Posterior vena cava (tissue), 2 donors: ENCODE measurements at regions not wholly inside any gene's neighbourhood (a gene's known extent, or its start where the extent isn't known, plus 50 kb on each side); places are given as distances from the start of the nearest gene placed in this dataset.

Source experiments
- DNase-seq: peaks from one replicate; pipeline ENCODE4 v3.0.0-alpha.2; 2020; ENCODE audit warnings: low spot score
- intact Hi-C, 2 donors: fragments of 100-400 bp; cut with DNase I; formaldehyde crosslinking; loops; one replicate each; pipeline versions ENCODE4 v1.14.1 to v1.14.2; 2022 to 2023
- donor health status: DM: yes; HTN: yes; CAD: no.
- donor health status: DM: yes; HTN: yes; CAD: no.

DNA sequence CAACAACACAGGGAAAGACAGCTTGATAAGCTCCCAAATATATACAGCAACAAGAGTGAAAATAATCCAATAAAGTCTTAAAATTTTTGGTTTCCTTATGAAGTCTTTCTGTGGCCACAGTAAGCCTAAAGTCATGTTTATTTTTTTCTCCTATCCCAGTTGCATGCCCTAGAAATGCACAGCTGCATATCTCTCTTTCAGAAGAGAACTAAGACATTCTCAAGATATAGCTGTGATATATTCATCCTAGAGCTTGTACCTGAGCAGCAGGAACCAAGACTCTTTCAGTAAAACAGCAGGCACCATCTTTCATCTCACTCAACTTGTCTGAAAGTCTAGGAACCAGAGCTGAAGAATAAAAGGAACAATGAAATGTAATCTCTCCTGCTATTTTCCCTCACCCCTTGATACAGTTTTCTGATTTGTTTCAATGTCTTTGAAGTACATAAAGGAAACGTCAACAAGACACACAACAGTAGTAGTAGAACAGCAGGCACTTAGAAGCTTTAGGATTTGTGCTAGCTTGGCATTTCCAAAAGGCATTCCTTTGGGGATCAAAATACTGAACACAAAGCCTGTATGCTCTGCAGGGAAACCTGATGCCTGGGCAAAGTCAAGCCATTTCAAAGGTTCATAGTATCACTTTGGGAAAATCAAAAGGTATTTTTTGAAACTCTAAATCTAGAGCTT, 536.8 kb downstream of the PYDC2 start:
- intact Hi-C loops: no loop called here
- DNase-seq: no peak

DNA sequence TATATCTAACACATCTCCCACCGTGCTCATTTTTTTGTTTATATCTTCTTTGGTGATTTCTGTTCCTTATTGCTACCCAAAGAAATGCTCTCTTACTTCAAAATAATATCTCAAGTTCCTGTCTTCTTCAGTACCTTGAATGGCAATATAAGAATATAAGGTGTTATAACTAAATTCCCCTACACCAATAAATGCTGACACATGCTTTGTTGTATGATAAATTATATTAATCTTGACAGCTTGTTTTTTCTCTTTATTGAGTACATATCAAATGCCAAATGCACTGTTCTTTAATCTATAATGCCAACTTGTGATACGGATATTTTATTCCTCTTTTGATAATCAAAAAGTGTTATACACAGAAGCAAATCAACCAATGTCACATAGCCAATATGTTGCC, 540.3 kb downstream of the PYDC2 start:
- intact Hi-C loops: no loop called here
- DNase-seq: no peak

DNA sequence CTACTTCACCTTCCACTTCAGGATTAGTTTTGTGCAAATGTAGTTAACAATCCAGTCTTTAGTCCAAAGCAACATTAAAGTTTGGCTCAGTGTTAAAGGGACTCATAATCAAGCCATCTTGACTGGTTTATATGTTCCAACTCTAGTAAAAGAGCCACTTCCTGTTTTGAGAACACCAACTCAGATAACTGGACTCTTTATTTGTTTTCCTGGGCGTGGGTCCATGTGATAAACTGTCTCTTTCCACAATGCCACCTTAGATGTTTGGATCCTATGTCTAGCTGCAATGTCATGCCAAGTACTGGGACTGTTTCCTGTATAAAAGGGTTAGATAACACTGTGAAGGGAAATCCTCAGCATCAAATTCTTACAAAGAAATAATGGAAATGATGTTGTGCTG, 545.0 kb downstream of the PYDC2 start:
- no peak for DNase-seq
- intact Hi-C loops: no loop called here

DNA sequence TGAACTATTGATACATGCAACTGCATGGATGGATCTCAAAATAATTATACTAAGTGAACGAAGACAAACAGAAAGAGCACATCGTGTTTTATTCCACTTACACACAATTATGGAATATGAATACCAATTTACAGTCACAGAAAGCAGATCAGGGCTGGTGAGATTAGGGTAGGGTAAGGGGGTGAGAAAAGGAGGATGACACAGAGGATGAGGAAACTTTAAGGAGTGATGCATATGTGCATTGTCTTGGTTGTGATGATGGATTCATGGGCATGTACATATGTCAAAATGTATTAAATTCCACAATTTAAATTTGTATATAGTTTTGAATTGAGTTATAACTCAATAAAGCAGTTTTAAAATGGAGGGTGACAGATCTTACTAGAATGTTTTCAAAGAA, 548.9 kb downstream of the PYDC2 start:
- DNase-seq: no peak
- intact Hi-C loops: no loop called here

DNA sequence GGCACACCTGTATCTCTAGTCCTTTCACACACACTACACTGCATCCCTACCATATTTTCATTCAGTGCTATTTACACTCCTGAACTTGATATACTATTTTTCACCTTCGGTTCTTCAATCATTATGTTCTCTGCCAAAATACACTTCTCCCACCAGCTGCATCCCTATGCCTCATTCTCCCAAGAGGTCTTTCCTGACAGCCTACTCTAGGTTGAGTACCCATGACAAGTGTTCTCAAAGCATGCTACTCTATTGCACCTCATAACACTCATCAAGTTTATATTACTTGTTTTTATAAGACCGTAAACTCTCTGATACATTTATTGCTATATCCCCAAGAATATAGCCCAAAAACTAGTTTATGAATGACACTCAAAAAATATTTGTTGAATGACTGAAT, 549.5 kb downstream of the PYDC2 start:
- DNase-seq: no peak
- intact Hi-C loops: no loop called here

DNA sequence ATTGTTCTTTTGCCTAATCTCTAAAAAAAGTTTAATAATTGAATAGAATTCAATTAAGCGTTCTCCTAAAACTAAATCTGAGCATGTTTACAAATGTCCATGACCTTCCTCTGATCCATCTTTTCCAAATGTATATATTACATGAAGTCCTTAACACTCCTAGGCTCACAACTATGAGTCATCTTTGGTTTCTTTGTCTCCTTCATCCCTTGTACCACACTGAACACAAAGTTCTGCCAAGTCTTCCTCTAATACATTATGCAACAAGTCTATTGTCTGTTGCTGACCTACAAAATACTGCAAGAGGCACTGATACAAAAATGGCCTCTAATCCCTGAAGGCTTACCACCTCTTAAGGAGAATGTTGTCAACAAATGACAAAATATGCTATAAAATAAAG, 550.2 kb downstream of the PYDC2 start:
- no peak for DNase-seq
- intact Hi-C loops: no loop called here

DNA sequence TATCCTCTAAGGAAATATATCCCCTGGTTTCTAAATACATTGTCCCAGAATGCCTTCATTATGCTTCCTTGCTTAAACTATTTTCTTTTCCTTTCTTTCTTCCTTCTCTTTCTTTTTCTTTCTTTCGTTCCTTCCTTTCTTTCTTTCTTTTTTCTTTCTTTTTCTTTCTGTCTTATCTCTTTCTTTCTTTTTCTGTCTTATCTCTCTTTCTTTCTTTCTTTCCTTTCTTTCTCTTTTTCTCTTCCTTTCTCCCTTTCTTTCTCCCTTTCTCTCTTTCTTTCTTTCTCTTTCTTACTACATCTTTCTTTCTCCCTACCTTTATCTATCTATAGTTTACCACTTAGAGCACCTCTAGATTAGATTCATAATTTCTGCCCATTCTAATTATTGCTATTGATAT, 552.1 kb downstream of the PYDC2 start:
- intact Hi-C loops: no loop called here
- DNase-seq: no peak

DNA sequence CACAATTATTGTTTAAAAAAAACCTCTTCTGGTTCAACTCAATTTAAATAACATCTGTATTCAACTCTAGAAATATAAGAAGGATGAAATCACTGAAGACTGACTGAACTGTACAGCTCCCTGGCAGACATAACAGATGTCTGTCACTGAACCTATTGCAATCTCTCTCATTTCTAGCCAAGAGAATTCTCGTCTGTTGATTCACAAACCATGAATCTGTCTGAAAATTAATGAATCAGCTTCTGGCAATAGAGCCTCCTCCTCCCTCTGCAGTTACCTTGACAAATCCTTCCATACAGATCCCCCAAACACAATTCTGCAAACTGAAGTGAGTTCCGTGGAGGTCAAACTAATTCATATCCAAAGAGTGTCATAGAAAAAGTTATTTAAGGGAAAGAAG, 561.4 kb downstream of the PYDC2 start:
- intact Hi-C loops: no loop called here

DNA sequence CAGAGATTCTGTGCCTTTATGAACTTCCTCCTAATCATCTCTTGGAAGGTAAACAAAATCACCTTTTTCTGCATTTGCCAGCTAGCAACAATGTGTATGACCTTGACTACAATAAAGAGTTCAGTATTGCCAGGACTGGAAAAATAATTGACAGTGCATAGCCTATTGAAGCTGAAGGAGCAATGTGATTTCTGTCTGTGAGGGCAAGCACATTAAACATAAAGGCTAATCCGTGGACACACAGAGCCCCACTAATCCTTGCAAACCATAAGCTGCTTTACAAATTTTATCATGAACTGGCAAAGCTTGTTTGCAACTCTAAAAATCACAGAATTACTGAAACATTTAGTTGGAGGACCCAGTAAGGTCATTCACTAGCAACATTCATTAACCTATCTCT, 563.8 kb downstream of the PYDC2 start:
- intact Hi-C loops: no loop called here
- no peak for DNase-seq

More for the DNA sequence above, 561.4 kb downstream of the PYDC2 start:
- no peak for DNase-seq

DNA sequence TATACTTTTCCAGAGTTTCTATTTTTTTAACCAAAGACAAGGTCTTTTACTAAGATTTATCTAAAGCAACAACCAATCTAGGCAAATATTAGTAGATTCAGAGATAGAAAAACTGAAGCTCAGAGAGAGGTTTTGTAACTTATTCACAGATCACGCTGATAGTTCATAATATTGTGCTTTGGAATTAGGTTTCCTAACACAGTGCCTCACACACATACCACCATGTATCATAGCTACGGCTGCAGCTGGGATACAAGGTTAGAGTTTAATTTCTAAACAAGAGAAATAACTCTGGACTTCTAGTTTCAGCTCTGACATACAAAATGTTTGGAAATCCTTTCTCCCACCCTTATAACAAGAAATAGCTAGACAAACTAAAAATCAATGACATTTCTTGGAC, 565.7 kb downstream of the PYDC2 start:
- no peak for DNase-seq
- intact Hi-C loops: no loop called here

DNA sequence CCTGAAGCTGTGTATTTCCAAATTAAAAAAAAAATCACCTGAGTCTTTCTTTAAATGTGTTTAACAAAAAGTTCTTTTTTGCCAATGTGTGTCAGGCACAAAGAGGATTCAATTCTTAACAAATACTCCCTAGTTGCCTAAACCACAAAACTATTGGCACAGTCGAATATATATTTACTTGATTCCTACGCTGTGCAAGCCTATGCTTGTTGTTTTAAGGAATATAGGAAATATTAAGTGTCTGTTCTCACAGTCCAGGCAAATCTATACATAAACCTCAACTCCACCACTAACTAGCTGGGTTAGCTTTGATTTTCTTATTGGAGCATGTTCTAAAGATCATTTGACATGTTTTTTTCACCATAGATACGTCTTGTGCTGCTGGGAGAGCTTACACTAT, 571.0 kb downstream of the PYDC2 start:
- intact Hi-C loops: no loop called here
- no peak for DNase-seq

DNA sequence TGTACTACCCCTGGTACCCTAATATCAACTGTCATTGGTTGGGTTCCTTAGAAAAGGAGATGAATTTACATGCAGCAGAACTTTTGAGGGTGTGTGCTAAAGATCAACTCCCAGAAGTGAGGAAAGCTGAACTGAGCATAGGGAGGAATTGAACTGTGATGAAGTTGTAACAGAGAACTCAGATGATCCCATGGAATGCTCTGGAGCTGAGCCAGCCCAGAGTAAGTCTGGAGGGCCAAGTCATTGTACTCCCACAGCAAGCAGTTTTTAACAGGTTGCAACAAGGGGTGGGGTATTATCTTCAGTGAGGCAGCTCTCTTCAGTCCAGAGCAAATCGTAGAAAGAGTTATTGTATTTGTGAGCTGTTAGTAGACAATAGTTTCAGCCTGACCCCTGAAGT, 572.3 kb downstream of the PYDC2 start:
- no peak for DNase-seq
- intact Hi-C loops: no loop called here

DNA sequence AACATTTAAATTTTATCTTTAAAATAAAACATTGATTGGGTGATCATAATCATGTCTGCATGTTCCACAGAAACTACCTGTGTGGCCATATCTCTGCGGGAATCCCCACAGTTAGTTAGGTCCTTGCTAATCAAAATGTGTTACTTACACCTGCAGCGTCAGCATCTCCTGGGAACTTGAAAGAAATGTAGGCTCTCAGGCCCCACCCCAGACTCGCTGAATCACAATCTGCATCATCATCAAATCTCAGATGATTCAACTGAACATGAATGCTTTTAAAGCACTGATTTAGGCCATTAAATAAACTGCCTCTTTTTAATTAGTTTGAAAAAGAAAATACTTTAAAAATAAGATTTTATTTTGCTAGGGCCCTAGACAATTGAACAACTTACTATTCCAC, 577.8 kb downstream of the PYDC2 start:
- intact Hi-C loops: no loop called here

DNA sequence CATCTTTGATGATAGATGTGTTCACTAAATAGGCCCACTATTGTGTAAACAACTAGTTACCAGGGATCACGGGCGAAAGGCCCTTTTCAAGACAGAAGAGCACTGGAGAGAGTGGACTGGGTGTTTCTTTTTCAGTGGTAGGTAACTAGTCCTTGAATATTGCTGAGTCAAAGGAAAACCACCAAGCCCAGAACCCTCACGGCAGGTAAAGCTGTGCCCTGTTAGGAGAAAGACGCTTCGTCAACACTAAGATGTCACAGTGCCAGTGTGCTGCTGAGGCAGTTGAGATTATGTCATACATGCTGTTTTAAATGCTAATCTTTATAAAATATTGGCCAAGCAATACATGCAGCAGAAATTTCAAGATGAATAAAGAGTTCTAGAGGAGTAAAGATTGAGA, 578.6 kb downstream of the PYDC2 start:
- intact Hi-C loops: no loop called here
- no peak for DNase-seq

More for the DNA sequence above, 577.8 kb downstream of the PYDC2 start:
- no peak for DNase-seq

DNA sequence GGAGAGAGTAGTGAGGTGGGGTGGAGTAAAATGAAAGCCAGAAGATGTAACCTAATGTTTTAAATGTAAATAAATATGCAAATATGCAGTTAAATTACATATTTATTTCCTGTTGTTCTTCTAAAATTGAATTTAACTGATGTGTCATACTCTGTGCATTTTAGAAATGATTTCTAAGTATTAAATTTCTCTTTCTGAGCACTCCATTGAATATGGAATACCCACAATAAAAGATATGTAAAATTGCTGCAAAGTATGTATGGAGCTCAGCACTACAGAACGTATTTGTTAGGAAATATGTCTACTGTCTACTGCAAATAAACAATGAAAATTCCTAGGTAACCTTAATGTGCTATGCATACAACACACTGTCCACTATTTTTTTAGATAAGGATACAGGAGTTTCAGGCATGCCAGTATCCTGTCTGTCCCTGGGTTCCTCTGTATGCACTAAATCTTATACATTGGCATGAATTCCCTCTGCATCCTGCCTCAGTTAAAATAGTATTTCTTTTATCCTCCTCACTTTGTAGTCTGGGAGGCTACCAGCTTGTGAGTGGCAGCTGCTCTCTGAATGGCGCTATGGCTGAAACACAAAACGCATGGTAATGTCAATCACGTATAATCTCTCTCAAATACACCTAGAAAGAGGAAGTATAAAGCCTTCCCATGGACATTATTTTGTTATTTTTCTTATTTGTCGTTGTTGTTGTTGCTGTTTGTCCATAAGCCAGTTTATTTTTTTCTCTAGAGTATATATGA, 579.5 kb downstream of the PYDC2 start:
- DNase-seq: no peak
- intact Hi-C loops: no loop called here

DNA sequence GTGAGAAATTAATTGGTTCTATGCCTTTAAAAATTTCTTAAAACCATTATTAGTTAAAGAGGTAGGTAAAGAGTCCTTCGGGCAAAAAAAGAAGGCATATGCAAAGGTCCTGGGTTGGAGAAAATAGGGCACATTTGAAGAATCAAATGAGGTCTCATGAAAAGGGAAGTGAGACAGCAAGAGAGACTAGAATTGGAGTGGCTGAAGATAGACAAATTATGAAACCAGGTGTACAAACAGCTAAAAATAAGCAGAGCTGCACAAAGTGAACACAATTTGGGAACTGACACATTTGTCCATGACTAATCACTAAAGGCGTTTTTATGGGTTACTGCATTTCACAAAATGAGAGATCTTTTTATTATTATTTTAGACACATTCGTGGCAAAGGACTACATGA, 581.2 kb downstream of the PYDC2 start:
- no peak for DNase-seq
- intact Hi-C loops: no loop called here

DNA sequence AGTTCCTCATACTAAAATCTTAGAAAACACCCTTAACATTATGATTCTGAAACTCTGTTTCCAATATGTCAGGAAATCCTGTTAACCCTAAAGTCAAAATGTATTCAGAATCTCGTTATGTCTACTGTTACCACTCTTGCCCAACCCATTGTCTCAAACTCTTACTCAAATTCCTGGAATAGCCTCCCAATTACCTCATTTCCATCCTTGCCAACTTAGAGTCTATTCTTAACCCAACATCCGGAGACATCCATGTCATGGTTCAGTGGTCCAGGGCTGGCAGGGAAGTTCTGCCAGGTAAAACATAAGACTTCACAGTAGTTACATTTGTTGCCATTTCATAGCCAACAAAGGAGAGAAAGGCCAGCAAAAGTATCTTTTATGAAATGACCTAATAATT, 593.9 kb downstream of the PYDC2 start:
- intact Hi-C loops: no loop called here

DNA sequence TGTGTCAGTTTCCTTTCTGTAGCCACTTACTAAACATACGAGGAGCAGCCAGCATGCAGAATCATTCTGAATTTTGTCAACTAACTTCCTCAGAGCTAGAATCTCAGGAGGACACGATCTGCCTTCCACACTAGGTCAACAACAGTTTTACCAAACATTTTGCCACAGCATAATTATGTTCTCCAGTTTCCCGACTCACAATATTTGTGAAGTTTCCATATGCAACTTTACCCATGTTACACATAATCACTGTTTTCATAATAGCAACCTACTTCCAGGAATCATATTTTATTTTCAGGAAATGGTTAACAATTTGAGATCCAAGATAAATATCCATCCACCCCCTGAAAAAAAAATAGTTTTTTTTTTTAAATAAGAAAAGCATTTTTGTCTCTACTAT, 595.0 kb downstream of the PYDC2 start:
- no peak for DNase-seq
- intact Hi-C loops: no loop called here

More for the DNA sequence above, 593.9 kb downstream of the PYDC2 start:
- no peak for DNase-seq

DNA sequence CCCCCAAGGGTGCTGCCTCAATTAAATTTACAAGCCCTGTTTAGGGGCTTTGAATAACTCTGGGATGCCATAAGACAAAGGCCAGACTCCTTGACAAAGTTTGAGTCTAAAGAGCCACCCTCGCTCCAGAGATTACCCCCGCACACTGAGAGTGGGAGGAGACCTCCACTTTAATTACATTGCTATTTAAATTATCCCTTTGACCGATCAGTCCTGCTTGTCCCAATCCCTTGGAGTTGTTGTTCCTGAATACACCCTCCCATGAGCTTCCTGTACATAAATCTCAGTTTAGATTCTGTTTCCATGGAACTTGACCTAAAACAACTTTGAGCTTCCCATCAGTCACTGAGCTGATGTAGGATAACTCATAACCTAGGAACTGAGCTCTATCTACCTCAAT, 596.3 kb downstream of the PYDC2 start:
- DNase-seq: no peak
- intact Hi-C loops: no loop called here

DNA sequence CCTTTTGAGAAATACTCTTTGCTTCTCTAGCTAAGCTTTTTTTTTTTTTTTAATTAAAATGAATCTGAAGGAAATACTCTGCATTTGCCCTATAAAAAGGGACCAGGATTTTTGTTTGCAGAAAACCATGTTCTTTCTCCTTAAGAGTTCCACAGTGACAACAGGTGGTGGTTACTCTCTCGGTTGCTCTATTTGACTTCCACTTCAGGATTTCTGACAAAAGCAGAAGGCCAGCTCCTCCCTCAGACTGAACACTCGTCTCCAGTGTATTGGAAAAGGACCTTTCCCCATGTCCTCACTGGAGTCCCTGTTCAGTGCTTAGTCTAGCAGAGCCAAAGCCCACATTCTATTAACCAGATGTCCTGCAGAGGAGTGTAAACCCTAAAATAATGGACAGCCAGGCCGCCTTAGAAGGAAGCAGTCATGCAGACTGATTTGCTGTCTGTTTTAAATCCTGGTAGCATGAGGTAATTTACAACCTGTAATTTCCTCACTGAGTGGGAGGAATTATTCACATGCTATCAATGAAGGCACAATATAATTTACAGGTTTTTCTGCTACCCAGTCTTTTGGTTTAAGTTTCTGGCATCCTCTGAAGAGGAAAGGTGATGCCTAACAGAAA, 599.3 kb downstream of the PYDC2 start:
- intact Hi-C loops: no loop called here
- DNase-seq: no peak

DNA sequence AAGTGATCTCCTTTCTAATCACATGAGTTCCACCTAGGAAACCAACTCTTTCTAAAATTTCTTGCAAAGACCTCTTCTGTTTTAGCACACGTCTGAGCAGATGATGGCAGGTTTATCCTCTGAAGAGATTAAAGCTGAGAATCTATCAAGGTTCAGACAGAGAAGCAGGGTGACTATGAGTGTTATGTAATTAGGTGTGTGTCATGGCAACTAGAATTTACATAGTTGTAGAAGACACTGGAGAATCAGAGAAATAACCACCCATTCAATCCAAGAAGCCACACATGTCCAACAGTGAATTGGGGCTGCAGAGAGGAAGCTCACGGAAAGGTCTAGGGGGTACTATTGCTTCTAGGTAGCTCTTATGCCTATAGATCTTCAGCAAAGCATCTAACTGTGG, 600.5 kb downstream of the PYDC2 start:
- intact Hi-C loops: no loop called here
- DNase-seq: no peak
